PC-9 (cell line): ENCODE measurements at regions not wholly inside any gene's neighbourhood (a gene's known extent, or its start where the extent isn't known, plus 50 kb on each side); places are given as distances from the start of the nearest gene placed in this dataset.
"Not testable (repeated sequence)": the region's sequence is repeated elsewhere in the genome, so short reads cannot be mapped to it uniquely, and the experiment has no call there.

Experiments
- BruUV-seq: library from RNA; stranded (reverse); fragments of 400-500 nt; replicated peaks from 2 replicates; lab custom pipeline; 2021; lab: Mats Ljungman, UMichigan
- CTCF ChIA-PET: fragments of 300-600 bp; sonication (Branson Sonifier 250); formaldehyde crosslinking; loops from one replicate; lab custom pipeline; 2022; ENCODE audit warnings: antibody characterized with exemption; lab: Charles Lee
- POLR2A ChIA-PET: fragments of 300-600 bp; sonication (Branson Sonifier 250); formaldehyde crosslinking; loops from one replicate; lab custom pipeline; 2022; ENCODE audit warnings: antibody characterized with exemption; ENCODE audit not compliant: unreplicated experiment; lab: Charles Lee
- DNase-seq, 2 experiments: peaks; one replicate each; pipeline versions ENCODE4 v3.0.0 to v3.0.0-alpha.2; 2015 to 2022; ENCODE audit warnings: mixed read lengths in 1 of 2
- H2AFZ ChIP-seq: fragments of 200-600 bp; sonication (generic); 2 replicates; pipeline ENCODE4 v1.8.1; 2017; ENCODE audit warnings: antibody characterized with exemption
- H3F3A ChIP-seq: fragments of 200-600 bp; sonication (generic); 2 replicates; pipeline ENCODE4 v1.8.1; 2017; ENCODE audit warnings: antibody characterized with exemption, mild to moderate bottlenecking, low read depth; ENCODE audit not compliant: insufficient read depth
- H3K27ac ChIP-seq: fragments of 200-600 bp; sonication (generic); 2 replicates; pipeline ENCODE4 v1.6.1; 2016; ENCODE audit warnings: mixed run types
- H3K27me3 ChIP-seq: fragments of 200-600 bp; sonication (generic); 2 replicates; pipeline ENCODE4 v1.6.1; 2016; ENCODE audit warnings: low read depth, mixed run types; ENCODE audit not compliant: insufficient read depth
- H3K36me3 ChIP-seq: fragments of 200-600 bp; sonication (generic); 2 replicates; pipeline ENCODE4 v1.6.1; 2016; ENCODE audit warnings: low read depth, mixed run types
- H3K4me1 ChIP-seq: fragments of 200-600 bp; sonication (generic); replicated peaks from 2 replicates; pipeline ENCODE4 v1.6.1; 2016; ENCODE audit warnings: mixed run types; ENCODE audit not compliant: insufficient read depth
- H3K4me2 ChIP-seq: fragments of 200-600 bp; sonication (generic); 2 replicates; pipeline ENCODE4 v1.6.1; 2017; ENCODE audit warnings: mixed run types
- H3K4me3 ChIP-seq: fragments of 200-600 bp; sonication (generic); 2 replicates; pipeline ENCODE4 v1.6.1; 2016; ENCODE audit warnings: mixed run types
- H3K79me2 ChIP-seq: fragments of 200-600 bp; sonication (generic); 2 replicates; pipeline ENCODE4 v1.6.1; 2017; ENCODE audit warnings: low read depth, mixed run types
- H3K9me2 ChIP-seq: fragments of 200-600 bp; sonication (generic); 2 replicates; pipeline ENCODE4 v1.8.1; 2017; ENCODE audit warnings: mild to moderate bottlenecking; ENCODE audit not compliant: insufficient read depth
- H3K9me3 ChIP-seq: fragments of 200-600 bp; sonication (generic); 2 replicates; pipeline ENCODE4 v1.8.1; 2016; ENCODE audit warnings: low read depth; ENCODE audit not compliant: insufficient read depth
- H4K20me1 ChIP-seq: fragments of 200-600 bp; sonication (generic); 2 replicates; pipeline ENCODE4 v1.8.1; 2017; ENCODE audit not compliant: insufficient read depth
- EZH2 ChIP-seq: fragments of 200-600 bp; sonication (generic); IDR thresholded peaks from 2 replicates; pipeline ENCODE4 v1.8.0; 2017; ENCODE audit warnings: antibody characterized with exemption, low read depth
- intact Hi-C: fragments of 100-400 bp; cut with micrococcal nuclease; formaldehyde crosslinking; loops from one replicate; pipeline ENCODE4 v1.10.0; 2022; ENCODE audit not compliant: unreplicated experiment
- TF ChIP-seq, protein P1 (sequence below): fragments of 200-600 bp; sonication (generic); conservative IDR thresholded peaks from 2 replicates; pipeline ENCODE4 v1.6.1; 2017; ENCODE audit warnings: mixed run types, antibody characterized with exemption, mild to moderate bottlenecking, moderate library complexity

DNA sequence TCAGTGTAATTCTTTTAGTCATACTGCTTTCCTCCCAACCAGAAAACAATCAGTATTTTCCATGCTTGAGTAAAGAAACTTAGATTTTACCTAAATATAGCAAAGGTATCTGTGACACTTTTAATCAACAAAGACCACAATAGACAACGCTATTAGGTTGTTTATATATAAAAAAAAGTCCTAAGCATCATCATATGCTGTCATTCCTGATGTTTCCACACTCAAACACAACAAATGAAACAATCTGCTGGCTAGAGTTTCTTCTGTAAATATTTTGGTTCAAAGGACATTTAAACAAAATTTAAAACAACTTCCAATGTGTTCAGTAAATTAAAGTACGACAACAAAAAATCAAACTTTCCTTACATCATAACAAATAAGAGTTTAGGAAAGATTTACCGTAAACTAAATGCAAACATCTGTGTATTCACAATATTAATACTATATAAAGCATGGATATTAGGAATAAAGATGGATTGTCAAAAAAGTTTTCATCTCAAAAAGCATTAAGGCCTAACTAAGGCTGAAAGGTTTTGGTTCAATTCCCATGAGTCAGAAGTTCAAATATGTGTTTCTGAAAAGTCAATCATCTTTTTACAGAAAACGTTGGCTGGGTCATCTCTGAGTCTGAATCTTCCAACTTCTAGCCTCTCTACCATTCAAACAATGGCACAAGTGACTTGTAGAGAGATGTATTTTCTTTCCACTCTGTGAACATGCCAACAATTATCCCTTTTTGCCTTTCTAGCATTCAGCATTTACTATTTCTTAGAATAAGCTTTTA, 157.1 kb downstream of the CRPPA start:
- no peaks in the 10 kb centered on the region for H3K9me3 ChIP-seq
- no peaks in the 10 kb centered on the region for H3K36me3 ChIP-seq
- H3F3A ChIP-seq, result peaks cover 8% of the 10 kb centered on the region
- CTCF ChIA-PET, result no interaction called here
- H3K4me1 ChIP-seq, result peaks cover 15% of the 10 kb centered on the region
- DNase-seq, result no peak
- intact Hi-C loops, result no loop called here
- H3K4me3 ChIP-seq, result no peak overlapping the region
- no TSS peak for BruUV-seq
- no peak overlapping the region for H3K27ac ChIP-seq
- no peaks in the 10 kb centered on the region for H4K20me1 ChIP-seq
- no peaks in the 10 kb centered on the region for H3K27me3 ChIP-seq
- H3K79me2 ChIP-seq, result no peaks in the 10 kb centered on the region
- H2AFZ ChIP-seq, result no peak overlapping the region
- no peak overlapping the region for H3K4me2 ChIP-seq
- TF ChIP-seq, protein P1, sequence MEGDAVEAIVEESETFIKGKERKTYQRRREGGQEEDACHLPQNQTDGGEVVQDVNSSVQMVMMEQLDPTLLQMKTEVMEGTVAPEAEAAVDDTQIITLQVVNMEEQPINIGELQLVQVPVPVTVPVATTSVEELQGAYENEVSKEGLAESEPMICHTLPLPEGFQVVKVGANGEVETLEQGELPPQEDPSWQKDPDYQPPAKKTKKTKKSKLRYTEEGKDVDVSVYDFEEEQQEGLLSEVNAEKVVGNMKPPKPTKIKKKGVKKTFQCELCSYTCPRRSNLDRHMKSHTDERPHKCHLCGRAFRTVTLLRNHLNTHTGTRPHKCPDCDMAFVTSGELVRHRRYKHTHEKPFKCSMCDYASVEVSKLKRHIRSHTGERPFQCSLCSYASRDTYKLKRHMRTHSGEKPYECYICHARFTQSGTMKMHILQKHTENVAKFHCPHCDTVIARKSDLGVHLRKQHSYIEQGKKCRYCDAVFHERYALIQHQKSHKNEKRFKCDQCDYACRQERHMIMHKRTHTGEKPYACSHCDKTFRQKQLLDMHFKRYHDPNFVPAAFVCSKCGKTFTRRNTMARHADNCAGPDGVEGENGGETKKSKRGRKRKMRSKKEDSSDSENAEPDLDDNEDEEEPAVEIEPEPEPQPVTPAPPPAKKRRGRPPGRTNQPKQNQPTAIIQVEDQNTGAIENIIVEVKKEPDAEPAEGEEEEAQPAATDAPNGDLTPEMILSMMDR, result no peak
- no peak for TF ChIP-seq EZH2
- no peaks in the 10 kb centered on the region for H3K9me2 ChIP-seq
- POLR2A ChIA-PET, result no interaction called here

DNA sequence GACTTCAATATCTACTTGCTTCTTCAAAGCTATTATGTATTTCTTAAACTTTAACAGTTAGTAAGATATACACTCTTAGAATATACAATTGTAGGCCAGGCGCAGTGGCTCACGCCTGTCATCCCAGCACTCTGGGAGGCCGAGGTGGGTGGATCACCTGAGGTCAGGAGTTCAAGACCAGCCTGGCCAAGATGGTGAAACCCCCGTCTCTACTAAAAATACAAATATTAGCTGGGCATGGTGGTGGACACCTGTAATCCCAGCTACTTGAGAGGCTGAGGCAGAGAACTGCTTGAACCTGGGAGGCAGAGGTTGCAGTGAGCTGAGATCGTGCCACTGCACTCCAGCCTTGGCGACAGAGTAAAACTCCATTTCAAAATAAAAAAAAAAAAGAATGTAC, 158.0 kb downstream of the CRPPA start:
- H3K79me2 ChIP-seq, H3K9me2 ChIP-seq, H3K27me3 ChIP-seq, H4K20me1 ChIP-seq, H3K9me3 ChIP-seq, POLR2A ChIA-PET, H3K4me1 ChIP-seq, CTCF ChIA-PET, H3K36me3 ChIP-seq, H3F3A ChIP-seq, H3K4me2 ChIP-seq, DNase-seq, intact Hi-C loops, H3K4me3 ChIP-seq, H2AFZ ChIP-seq, H3K27ac ChIP-seq, BruUV-seq: not testable (repeated sequence)

DNA sequence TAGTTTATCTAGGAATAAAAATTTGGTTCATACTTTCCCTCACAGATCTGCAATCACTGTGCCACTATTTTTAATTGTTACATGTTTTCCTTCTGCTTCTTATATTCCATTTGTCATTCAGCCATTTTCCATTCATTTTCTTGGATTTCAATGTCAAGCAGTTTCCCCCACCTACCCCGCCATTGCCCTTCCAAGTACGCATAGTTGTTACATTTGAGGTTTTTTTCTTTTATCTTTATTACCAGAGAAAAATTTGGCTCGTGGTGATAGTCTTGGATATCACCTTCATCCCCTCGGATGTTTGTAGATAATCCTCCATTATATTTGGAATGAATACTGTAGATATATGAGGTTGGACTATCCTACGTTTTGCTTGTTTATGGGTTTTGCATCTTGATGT, 159.7 kb downstream of the CRPPA start:
- no TSS peak for BruUV-seq
- H4K20me1 ChIP-seq, result no peaks in the 10 kb centered on the region
- intact Hi-C loops, result no loop called here

More for the DNA sequence above, 159.7 kb downstream of the CRPPA start:
- H3K27ac ChIP-seq, result no peak overlapping the region
- H3K9me3 ChIP-seq, result no peaks in the 10 kb centered on the region; the same call in 1 of the 2 replicates
- DNase-seq, result no peak
- no peaks in the 10 kb centered on the region for H3F3A ChIP-seq
- H3K4me3 ChIP-seq, result no peak overlapping the region
- H3K9me2 ChIP-seq, result no peaks in the 10 kb centered on the region
- ChIA-PET POLR2A (no interaction called here), CTCF (no interaction called here)
- H3K4me2 ChIP-seq, result no peak overlapping the region
- no peaks in the 10 kb centered on the region for H3K27me3 ChIP-seq
- no peaks in the 10 kb centered on the region for H3K4me1 ChIP-seq
- 0 out of 2 replicates have a peak, but pooled peaks cover 3% of the 10 kb centered on the region for H3K36me3 ChIP-seq
- no peak for TF ChIP-seq EZH2
- TF ChIP-seq, protein P1, result no peak
- no peak overlapping the region for H2AFZ ChIP-seq
- H3K79me2 ChIP-seq, result no peaks in the 10 kb centered on the region
